Tibial nerve (tissue), 4 donors: ENCODE measurements at regions not wholly inside any gene's neighbourhood (a gene's known extent, or its start where the extent isn't known, plus 50 kb on each side); places are given as distances from the start of the nearest gene placed in this dataset.

Experiments
- DNase-seq, 2 donors: peaks; one replicate each; pipeline ENCODE4 v3.0.0-alpha.2; 2019; ENCODE audit warnings: low spot score in 2 of 2
- H3K27ac ChIP-seq, 4 donors: fragments of 200-600 bp; sonication (generic) in 3 of 4; one replicate each; pipeline ENCODE4 v1.5.1; 2017 to 2019; ENCODE audit warnings: mild to moderate bottlenecking in 1 of 4
- H3K27me3 ChIP-seq, 2 donors: fragments of 200-600 bp; sonication (generic) in 1 of 2; one replicate each; pipeline versions ENCODE4 v1.5.1 to v1.6.0; 2017 to 2019
- H3K36me3 ChIP-seq, 3 donors: fragments of 200-600 bp; sonication (generic); one replicate each; pipeline ENCODE4 v1.5.1; 2018 to 2019
- H3K4me1 ChIP-seq, 4 donors: fragments of 200-600 bp; sonication (generic) in 3 of 4; one replicate each; pipeline ENCODE4 v1.5.1; 2017 to 2019
- H3K4me3 ChIP-seq, 4 donors: fragments of 200-600 bp; sonication (generic) in 3 of 4; one replicate each; pipeline ENCODE4 v1.5.1; 2017 to 2019; ENCODE audit warnings: mild to moderate bottlenecking in 1 of 4, moderate library complexity in 1 of 4
- H3K9me3 ChIP-seq, 4 donors: fragments of 200-600 bp; sonication (generic) in 3 of 4; one replicate each; pipeline ENCODE4 v1.5.1; 2017 to 2019
- EP300 ChIP-seq, 2 donors: sonication (generic); formaldehyde crosslinking; IDR thresholded peaks; one replicate each; pipeline ENCODE4 v1.6.1; 2017; ENCODE audit warnings: antibody characterized with exemption in 2 of 2, mild to moderate bottlenecking in 1 of 2
- POLR2A ChIP-seq, 2 donors: fragments of 450-650 bp; IDR thresholded peaks; one replicate each; pipeline ENCODE4 v1.6.1; 2017; ENCODE audit warnings: antibody characterized with exemption in 2 of 2, mild to moderate bottlenecking in 2 of 2, moderate library complexity in 2 of 2
- WGBS, 2 donors: methylation state at CpG; one replicate each; pipeline ENCODE4 v1.1.5; 2018; 5-methylcytosine and 5-hydroxymethylcytosine counted together
- TF ChIP-seq, protein P1 (sequence below), 5 experiments: fragments of 200-600 bp in 3 of 5; fragments of 450-650 bp in 2 of 5; sonication (generic) in 3 of 5; IDR thresholded peaks; one replicate each; pipeline ENCODE4 v1.5.1; 2016 to 2019; ENCODE audit warnings: antibody characterized with exemption in 5 of 5, mild to moderate bottlenecking in 3 of 5, moderate library complexity in 2 of 5

DNA sequence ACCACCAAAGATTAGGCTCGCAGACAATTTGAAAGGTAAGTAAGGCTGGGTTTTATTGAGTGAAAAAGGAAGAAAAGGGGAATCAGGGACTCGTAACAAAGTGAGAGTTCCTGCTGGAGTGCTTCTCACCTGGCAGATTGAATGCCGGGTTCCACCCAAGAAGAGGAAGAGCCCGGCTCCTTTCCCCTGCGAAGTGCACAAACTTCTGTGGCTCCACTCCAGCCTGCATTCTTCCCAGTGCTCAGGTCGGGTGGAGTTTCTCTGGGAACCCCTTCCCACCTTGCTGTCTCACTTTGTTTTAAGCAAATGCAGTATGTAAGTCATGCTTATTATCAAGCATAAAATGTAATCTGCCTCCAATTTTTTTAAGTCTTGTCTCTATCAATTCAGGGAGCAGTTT is 87.1 kb upstream of the TMEM106B start:
- H3K4me3 ChIP-seq = no peak overlapping the region
- H3K9me3 ChIP-seq = no peaks in the 10 kb centered on the region
- H3K27me3 ChIP-seq = no peaks in the 10 kb centered on the region
- no peak overlapping the region for H3K27ac ChIP-seq
- 72% methylated on average over 6 of the region's 6 CpGs for WGBS, 2 donors
- TF ChIP-seq, protein P1, sequence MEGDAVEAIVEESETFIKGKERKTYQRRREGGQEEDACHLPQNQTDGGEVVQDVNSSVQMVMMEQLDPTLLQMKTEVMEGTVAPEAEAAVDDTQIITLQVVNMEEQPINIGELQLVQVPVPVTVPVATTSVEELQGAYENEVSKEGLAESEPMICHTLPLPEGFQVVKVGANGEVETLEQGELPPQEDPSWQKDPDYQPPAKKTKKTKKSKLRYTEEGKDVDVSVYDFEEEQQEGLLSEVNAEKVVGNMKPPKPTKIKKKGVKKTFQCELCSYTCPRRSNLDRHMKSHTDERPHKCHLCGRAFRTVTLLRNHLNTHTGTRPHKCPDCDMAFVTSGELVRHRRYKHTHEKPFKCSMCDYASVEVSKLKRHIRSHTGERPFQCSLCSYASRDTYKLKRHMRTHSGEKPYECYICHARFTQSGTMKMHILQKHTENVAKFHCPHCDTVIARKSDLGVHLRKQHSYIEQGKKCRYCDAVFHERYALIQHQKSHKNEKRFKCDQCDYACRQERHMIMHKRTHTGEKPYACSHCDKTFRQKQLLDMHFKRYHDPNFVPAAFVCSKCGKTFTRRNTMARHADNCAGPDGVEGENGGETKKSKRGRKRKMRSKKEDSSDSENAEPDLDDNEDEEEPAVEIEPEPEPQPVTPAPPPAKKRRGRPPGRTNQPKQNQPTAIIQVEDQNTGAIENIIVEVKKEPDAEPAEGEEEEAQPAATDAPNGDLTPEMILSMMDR (IDR thresholded peaks at IDR 0.05) = no peak
- TF ChIP-seq POLR2A (IDR thresholded peaks at IDR 0.05) (no peak), EP300 (IDR thresholded peaks at IDR 0.05) (no peak)
- no peaks in the 10 kb centered on the region for H3K36me3 ChIP-seq
- DNase-seq = no peak
- H3K4me1 ChIP-seq = no peaks in the 10 kb centered on the region

DNA sequence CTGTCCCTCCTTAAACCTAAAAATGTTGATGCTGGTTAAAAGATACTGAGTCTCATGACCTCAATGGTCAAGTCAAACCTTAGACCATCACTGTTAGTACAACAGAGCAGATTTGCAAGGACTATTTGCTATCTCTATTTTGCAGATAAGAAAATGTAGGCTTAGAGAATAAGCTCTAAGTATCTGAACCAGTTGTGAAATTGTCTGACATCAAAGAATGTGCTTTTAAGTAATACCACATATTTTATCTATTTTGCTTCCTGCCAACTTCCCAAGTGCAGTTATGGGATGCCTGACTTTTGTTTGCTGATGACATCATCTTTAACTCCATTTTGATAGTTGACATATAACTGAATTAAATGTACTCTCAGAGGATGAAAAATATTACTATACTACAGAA is 83.6 kb upstream of the TMEM106B start:
- no peak for DNase-seq
- no peak overlapping the region for H3K4me3 ChIP-seq
- no peak for TF ChIP-seq POLR2A (IDR thresholded peaks at IDR 0.05)
- TF ChIP-seq, protein P1 (IDR thresholded peaks at IDR 0.05) = no peak
- no peak for TF ChIP-seq EP300 (IDR thresholded peaks at IDR 0.05)
- no peaks in the 10 kb centered on the region for H3K4me1 ChIP-seq
- no peaks in the 10 kb centered on the region for H3K9me3 ChIP-seq
- no peaks in the 10 kb centered on the region for H3K36me3 ChIP-seq
- no peaks in the 10 kb centered on the region for H3K27me3 ChIP-seq
- no peak overlapping the region for H3K27ac ChIP-seq

DNA sequence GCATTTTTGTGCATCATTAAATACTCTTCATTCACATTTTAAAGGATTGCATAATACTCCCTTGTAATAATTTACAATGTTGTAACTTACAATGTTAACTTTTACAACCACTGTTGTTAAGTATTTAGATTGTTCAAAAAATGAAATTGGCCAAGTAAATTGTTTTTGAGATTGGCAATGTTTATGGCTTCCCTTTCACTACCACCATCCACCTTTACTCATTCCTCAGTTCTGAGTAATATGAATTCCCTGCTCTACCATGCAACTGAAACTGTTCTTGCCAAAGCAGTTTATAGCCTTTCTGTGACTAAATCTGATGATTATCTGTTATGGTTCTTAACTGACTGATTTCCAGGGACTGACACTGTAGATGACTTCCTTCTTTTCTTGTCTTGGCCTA is 80.5 kb upstream of the TMEM106B start:
- H3K9me3 ChIP-seq = no peaks in the 10 kb centered on the region
- H3K36me3 ChIP-seq = no peaks in the 10 kb centered on the region
- H3K4me1 ChIP-seq = no peaks in the 10 kb centered on the region
- DNase-seq = no peak
- H3K27me3 ChIP-seq = no peaks in the 10 kb centered on the region
- TF ChIP-seq, protein P1 (IDR thresholded peaks at IDR 0.05) = no peak
- TF ChIP-seq POLR2A (IDR thresholded peaks at IDR 0.05) = no peak
- H3K4me3 ChIP-seq = no peak overlapping the region
- no peak overlapping the region for H3K27ac ChIP-seq

DNA sequence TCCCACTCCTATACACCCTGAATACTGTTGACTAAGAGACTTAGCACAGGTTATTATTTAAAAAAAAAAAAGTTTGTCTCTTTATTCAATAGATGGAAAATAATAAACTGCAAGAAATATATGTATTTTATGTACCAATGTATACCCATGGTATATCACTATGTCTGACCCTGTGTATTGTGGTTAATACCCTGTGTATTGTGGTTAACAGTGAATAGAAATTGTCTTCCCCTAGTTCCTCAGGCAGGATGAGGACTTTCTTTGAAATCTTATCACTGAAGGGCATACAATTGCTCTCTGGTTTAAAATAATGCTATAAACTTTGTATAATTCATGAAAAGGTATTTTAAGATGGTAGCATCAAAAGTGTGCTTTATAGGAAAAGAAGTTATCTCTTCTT is 80.0 kb upstream of the TMEM106B start:
- no peak overlapping the region for H3K4me3 ChIP-seq
- no peaks in the 10 kb centered on the region for H3K36me3 ChIP-seq
- no peaks in the 10 kb centered on the region for H3K9me3 ChIP-seq
- no peak overlapping the region for H3K27ac ChIP-seq
- TF ChIP-seq EP300 (IDR thresholded peaks at IDR 0.05) = no peak
- TF ChIP-seq, protein P1 (IDR thresholded peaks at IDR 0.05) = no peak
- TF ChIP-seq POLR2A (IDR thresholded peaks at IDR 0.05) = no peak
- DNase-seq = no peak
- no peaks in the 10 kb centered on the region for H3K27me3 ChIP-seq
- H3K4me1 ChIP-seq = no peaks in the 10 kb centered on the region

DNA sequence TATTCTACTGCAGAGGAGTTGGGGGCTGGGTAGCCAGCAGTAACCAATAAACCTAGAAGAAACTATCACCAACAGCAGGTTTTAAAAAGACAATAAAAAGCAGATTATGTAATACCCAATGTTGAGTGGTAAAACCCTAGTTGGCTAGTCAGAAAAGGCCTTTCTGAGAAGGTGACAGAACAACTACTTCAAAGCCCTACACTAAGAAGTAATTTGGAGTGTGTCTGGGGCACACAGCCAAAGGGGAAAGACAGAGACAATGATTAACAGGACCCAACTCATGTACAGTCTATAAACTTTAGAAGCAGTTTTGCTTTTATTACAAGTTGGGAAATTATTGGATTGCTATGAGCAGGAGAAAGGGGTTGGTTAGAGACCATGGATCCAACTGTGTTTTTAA is 77.2 kb upstream of the TMEM106B start:
- no peaks in the 10 kb centered on the region for H3K27me3 ChIP-seq
- H3K4me1 ChIP-seq = no peaks in the 10 kb centered on the region
- no peak for DNase-seq
- TF ChIP-seq, protein P1 (IDR thresholded peaks at IDR 0.05) = no peak
- TF ChIP-seq EP300 (IDR thresholded peaks at IDR 0.05) (no peak), POLR2A (IDR thresholded peaks at IDR 0.05) (no peak)
- H3K9me3 ChIP-seq = no peaks in the 10 kb centered on the region
- H3K36me3 ChIP-seq = no peaks in the 10 kb centered on the region
- H3K4me3 ChIP-seq = no peak overlapping the region
- H3K27ac ChIP-seq = no peak overlapping the region
